ENCODE measurements at regions not wholly inside any gene's neighbourhood (a gene's known extent, or its start where the extent isn't known, plus 50 kb on each side); places are given as distances from the start of the nearest gene placed in this dataset.

DNA sequence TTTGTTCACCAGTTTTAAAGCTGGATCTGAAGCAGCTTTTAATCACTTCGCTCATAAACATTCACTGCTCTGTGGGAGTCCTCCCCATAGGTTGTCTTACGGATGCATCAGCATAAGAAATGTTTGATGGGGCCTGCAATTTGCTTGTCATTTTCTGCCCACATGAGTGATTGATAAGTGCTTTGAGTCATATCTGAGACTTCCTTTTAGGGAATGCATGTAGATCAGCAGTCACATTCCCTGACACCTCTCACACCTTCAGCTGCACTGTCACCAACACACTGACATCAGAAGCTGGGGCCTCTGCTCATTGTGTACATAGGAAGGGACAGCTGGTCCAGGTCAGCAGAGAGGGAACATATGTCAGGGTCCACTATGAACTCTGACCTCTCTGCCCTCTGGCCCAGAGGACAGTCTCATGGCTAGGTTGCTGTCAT, 84.1 kb upstream of the SPATA31D4 start:
- intact Hi-C loops (cut with micrococcal nuclease), result loop anchor here (10.0 kb wide), 1 partner anchor 1121 kb away; no protein-coding TSS in a partner anchor
- BruUV-seq (replicated peaks), result no TSS peak
- H3K4me2 ChIP-seq (ENCODE audit: insufficient read depth, low read length), result no peak overlapping the region
- H3K4me1 ChIP-seq (ENCODE audit: control insufficient read depth, extremely low read depth, insufficient read depth, low read length), result peaks cover 30% of the 10 kb centered on the region
- H3K27me3 ChIP-seq (ENCODE audit: control insufficient read depth in 2 of 2, insufficient read depth in 2 of 2, low read length in 2 of 2), result no peaks in the 10 kb centered on the region
- ChIA-PET CTCF (no interaction called here), POLR2A (no interaction called here)
- no peak overlapping the region for H3K27ac ChIP-seq (ENCODE audit: insufficient read depth, low read depth, low read length)
- no peak overlapping the region for H2AFZ ChIP-seq (ENCODE audit: low read depth, low read length)
- FAIRE-seq (no peak), DNase-seq (ENCODE audit: low read depth, low spot score) (no peak)
- no peak overlapping the region for H3K9ac ChIP-seq (replicated peaks; ENCODE audit: extremely low read depth, insufficient read depth, low read length)
- H3K4me3 ChIP-seq (replicated peaks in 1 of 3; ENCODE audit: insufficient read depth in 1 of 3, low read depth in 1 of 3, low read length in 3 of 3), result no peak overlapping the region
- no peaks in the 10 kb centered on the region for H3K9me3 ChIP-seq (replicated peaks; ENCODE audit: control insufficient read depth, insufficient read depth, low read length)
- no peaks in the 10 kb centered on the region for H3K36me3 ChIP-seq (ENCODE audit: control insufficient read depth in 2 of 2, extremely low read depth in 1 of 2, insufficient read depth in 2 of 2, low read length in 2 of 2)
- no peak for TF ChIP-seq POLR2AphosphoS5 (IDR thresholded peaks at IDR 0.05; ENCODE audit: insufficient read depth, low read depth, low read length)
- no peak for TF ChIP-seq POLR2A (IDR thresholded peaks at IDR 0.05; ENCODE audit: low read depth, low read length)
- TF ChIP-seq, protein P1, sequence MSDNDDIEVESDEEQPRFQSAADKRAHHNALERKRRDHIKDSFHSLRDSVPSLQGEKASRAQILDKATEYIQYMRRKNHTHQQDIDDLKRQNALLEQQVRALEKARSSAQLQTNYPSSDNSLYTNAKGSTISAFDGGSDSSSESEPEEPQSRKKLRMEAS (IDR thresholded peaks at IDR 0.05; ENCODE audit: insufficient read depth, insufficient read length), result no peak
- TF ChIP-seq JUN (IDR thresholded peaks at IDR 0.05; ENCODE audit: borderline replicate concordance, insufficient read depth, insufficient read length, low read depth), result no peak
- dilution Hi-C loops (cut with MboI; ENCODE audit: extremely low pct_ligation_motif_present, low sequenced_read_pairs), result no loop called here
- no peaks in the 10 kb centered on the region for H3K79me2 ChIP-seq (ENCODE audit: control insufficient read depth, insufficient read depth, low read length)
- no peaks in the 10 kb centered on the region for H4K20me1 ChIP-seq (replicated peaks; ENCODE audit: control insufficient read depth, extremely low read depth, insufficient read depth, low read length)
- H3K9me1 ChIP-seq (replicated peaks; ENCODE audit: control insufficient read depth, extremely low read depth, insufficient read depth, low read length), result no peaks in the 10 kb centered on the region

DNA sequence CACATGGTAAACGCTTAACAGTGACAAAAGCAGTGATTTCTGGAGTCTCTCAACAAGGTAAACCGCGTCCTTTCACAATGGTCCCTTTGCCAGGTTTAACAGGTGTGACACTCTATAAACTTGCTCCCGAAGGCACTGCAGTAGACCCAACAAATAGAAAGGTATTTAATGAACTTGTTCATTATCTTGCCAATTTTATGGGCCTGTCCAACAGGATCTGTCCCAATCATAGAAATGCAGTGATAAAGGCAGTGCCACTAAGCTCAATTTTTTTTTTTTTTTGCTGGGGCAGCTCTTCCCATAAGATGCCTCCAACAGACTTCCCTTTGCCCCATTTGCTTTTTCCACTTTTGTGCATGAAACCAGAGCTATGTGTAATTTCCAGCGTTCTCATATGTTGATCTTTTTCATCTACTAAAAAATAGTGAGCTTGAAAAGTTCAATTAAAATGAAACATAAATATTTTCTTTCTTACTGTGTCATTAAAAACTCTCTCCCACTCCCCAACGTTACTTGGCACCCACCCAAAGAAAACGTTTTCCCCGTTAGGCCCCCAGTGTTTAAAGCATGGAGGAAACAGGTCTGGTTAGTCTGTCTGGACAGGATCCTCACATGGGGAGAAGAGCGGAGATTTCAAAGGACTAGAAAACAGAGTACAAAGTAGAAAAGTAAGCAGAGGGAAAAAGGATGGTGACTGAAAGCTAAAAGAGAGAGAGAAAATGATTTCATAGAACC, 80.9 kb upstream of the SPATA31D4 start:
- intact Hi-C loops (cut with micrococcal nuclease) (loop anchor here (1.0 to 10.0 kb wide), 4 partner anchors 324 to 1117 kb away; no protein-coding TSS in a partner anchor), dilution Hi-C loops (cut with MboI; ENCODE audit: extremely low pct_ligation_motif_present, low sequenced_read_pairs) (no loop called here)
- Histone ChIP-seq H3K36me3 (ENCODE audit: control insufficient read depth in 2 of 2, extremely low read depth in 1 of 2, insufficient read depth in 2 of 2, low read length in 2 of 2) (no peaks in the 10 kb centered on the region), H3K9me3 (replicated peaks; ENCODE audit: control insufficient read depth, insufficient read depth, low read length) (no peaks in the 10 kb centered on the region), H3K9me1 (replicated peaks; ENCODE audit: control insufficient read depth, extremely low read depth, insufficient read depth, low read length) (no peaks in the 10 kb centered on the region), H3K4me3 (replicated peaks in 1 of 3; ENCODE audit: insufficient read depth in 1 of 3, low read depth in 1 of 3, low read length in 3 of 3) (no peak overlapping the region), H3K4me1 (ENCODE audit: control insufficient read depth, extremely low read depth, insufficient read depth, low read length) (peaks cover 49% of the 10 kb centered on the region), H3K9ac (replicated peaks; ENCODE audit: extremely low read depth, insufficient read depth, low read length) (peak overlapping the region; percentile 5), H3K79me2 (ENCODE audit: control insufficient read depth, insufficient read depth, low read length) (no peaks in the 10 kb centered on the region), H3K27me3 (ENCODE audit: control insufficient read depth in 2 of 2, insufficient read depth in 2 of 2, low read length in 2 of 2) (no peaks in the 10 kb centered on the region), H3K4me2 (ENCODE audit: insufficient read depth, low read length) (peak overlapping the region; percentile 70), H2AFZ (ENCODE audit: low read depth, low read length) (peak overlapping the region; percentile 1), H3K27ac (ENCODE audit: insufficient read depth, low read depth, low read length) (peak overlapping the region; percentile 69), H4K20me1 (replicated peaks; ENCODE audit: control insufficient read depth, extremely low read depth, insufficient read depth, low read length) (no peaks in the 10 kb centered on the region)
- ChIA-PET POLR2A (interaction anchor here (1.4 kb wide), 1 partner anchor 158 kb away, joined by 3 read pairs; the partner anchor contains the start of gene TLE1), CTCF (interaction anchor here (0.8 to 4.8 kb wide), 14 partner anchors 9 to 1672 kb away, joined by 3 to 47 read pairs (median 6); partner anchors contain the start of gene TLE1)
- DNase-seq (ENCODE audit: low read depth, low spot score) (peak; percentile 89), FAIRE-seq (peak; percentile 65)
- no TSS peak for BruUV-seq (replicated peaks)
- TF ChIP-seq MYC (IDR thresholded peaks at IDR 0.05; ENCODE audit: low read depth, low read length) (no peak), POLR2AphosphoS5 (IDR thresholded peaks at IDR 0.05; ENCODE audit: insufficient read depth, low read depth, low read length) (no peak), JUN (IDR thresholded peaks at IDR 0.05; ENCODE audit: borderline replicate concordance, insufficient read depth, insufficient read length, low read depth) (no peak), FOS (IDR thresholded peaks at IDR 0.05; ENCODE audit: borderline replicate concordance, insufficient read depth, low read length) (no peak), EZH2 (IDR thresholded peaks at IDR 0.05; ENCODE audit: borderline replicate concordance, low read depth, low read length, severe bottlenecking) (no peak), GATA2 (IDR thresholded peaks at IDR 0.05; ENCODE audit: insufficient read depth, insufficient read length, low read depth, low read length) (no peak), POLR2A (IDR thresholded peaks at IDR 0.05; ENCODE audit: low read depth, low read length) (no peak)
- TF ChIP-seq, protein P1 (IDR thresholded peaks at IDR 0.05; ENCODE audit: insufficient read depth, insufficient read length), result no peak
- TF ChIP-seq, protein P2, sequence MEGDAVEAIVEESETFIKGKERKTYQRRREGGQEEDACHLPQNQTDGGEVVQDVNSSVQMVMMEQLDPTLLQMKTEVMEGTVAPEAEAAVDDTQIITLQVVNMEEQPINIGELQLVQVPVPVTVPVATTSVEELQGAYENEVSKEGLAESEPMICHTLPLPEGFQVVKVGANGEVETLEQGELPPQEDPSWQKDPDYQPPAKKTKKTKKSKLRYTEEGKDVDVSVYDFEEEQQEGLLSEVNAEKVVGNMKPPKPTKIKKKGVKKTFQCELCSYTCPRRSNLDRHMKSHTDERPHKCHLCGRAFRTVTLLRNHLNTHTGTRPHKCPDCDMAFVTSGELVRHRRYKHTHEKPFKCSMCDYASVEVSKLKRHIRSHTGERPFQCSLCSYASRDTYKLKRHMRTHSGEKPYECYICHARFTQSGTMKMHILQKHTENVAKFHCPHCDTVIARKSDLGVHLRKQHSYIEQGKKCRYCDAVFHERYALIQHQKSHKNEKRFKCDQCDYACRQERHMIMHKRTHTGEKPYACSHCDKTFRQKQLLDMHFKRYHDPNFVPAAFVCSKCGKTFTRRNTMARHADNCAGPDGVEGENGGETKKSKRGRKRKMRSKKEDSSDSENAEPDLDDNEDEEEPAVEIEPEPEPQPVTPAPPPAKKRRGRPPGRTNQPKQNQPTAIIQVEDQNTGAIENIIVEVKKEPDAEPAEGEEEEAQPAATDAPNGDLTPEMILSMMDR (IDR thresholded peaks at IDR 0.05; ENCODE audit: extremely low read depth in 1 of 2, insufficient read depth in 1 of 2, low read depth in 1 of 2, low read length in 2 of 2), result no peak

Measured in endothelial cell of umbilical vein (primary cell).